ENCODE measurements at regions not wholly inside any gene's neighbourhood (a gene's known extent, or its start where the extent isn't known, plus 50 kb on each side); places are given as distances from the start of the nearest gene placed in this dataset.

GRCh38 chr16:66066404-66066803 is 300.1 kb upstream of the CDH5 start:
- no peak for DNase-seq (ENCODE audit: low read depth in 2 of 3, low spot score in 1 of 3)

- no peak for DNase-seq (ENCODE audit: low read depth in 2 of 3, low spot score in 1 of 3)
Observed at GRCh38 chr16:66065925-66066324, 300.6 kb upstream of the CDH5 start.

DNA sequence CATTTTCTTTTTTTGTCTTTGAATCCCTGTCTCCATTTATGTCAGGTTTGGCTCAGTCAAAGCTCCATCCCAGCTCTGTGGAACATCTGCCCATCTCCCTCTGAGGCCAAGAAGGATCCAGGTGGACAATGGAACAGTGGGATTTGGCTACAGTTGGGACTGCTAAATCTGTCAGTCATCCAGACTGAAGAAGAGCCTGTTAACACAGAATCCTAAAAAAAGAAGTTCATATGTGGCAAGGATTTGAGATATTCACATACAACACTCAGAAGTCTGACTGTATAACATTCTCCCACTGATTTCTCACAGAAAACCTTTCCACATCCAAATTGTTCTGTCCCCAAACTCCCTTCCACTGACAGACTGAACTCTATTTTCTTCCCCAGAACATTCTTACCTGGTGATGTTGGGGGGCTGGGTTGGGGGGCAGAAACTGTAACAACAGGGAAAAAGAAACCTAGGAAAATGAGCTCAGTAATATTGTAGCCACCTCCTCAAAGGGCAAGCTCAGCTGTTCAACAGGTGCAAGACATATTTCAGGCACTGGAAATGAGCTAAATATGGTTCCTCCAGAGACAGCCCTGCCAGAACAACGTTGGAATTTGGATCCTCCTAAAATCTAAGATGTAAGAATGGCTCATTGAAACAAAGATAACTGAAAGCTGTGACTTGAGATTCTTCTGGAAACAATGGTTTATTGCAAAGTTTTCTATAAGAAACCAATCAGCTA is 301.5 kb upstream of the CDH5 start:
- DNase-seq (ENCODE audit: low read depth in 2 of 3, low spot score in 1 of 3), result no peak

- DNase-seq (ENCODE audit: low read depth in 2 of 3, low spot score in 1 of 3), result no peak
Observed at GRCh38 chr16:66058832-66059231, 307.7 kb upstream of the CDH5 start.

DNA sequence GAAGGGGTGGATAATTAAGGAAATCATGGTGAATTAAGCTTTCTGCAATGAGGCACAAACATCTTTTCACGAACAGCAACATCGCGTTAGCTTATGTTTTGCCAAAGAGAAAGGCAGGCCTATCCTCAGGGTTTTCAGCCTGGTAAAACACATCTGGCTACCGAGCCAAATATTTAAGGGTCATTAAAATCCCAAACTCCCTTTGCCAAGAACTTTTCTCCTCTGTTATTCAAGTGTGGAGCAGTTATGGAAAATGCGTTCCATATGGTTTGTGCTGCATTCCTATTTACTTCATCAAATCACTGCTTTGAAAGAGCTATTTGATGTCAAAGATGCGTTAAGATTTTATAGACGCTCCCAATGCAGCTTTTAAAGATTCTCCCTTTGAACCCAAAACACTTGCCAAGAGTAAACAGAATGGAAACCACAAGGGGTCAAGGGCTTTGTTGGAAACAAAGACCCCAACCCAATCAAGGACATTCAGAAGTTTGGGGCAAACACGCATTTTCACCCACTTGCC is 308.3 kb upstream of the CDH5 start:
- no peak for DNase-seq (ENCODE audit: low read depth in 2 of 3, low spot score in 1 of 3)

DNA sequence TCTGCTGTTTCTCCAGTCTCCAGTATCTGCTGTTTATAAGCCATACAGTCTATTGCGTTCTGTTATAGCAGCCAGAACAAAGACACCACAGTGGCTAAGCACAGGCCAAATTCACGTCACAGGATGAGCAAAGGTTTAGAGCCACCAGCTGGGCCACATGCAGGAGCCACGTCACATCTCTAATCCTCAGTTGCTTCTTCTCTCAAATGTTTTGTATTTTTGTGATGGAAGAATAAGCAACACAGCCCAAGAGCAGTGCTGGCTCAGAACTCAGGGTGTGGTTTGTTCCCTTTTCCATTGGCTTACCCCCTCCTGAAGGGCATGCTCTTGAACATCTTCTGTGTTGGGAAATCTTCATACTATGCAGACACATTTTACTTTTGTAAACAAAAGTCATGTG is 309.4 kb upstream of the CDH5 start:
- no peak for DNase-seq (ENCODE audit: low read depth in 2 of 3, low spot score in 1 of 3)

- DNase-seq (ENCODE audit: low read depth in 2 of 3, low spot score in 1 of 3), result no peak
Observed at GRCh38 chr16:66054095-66054494, 312.4 kb upstream of the CDH5 start.

DNA sequence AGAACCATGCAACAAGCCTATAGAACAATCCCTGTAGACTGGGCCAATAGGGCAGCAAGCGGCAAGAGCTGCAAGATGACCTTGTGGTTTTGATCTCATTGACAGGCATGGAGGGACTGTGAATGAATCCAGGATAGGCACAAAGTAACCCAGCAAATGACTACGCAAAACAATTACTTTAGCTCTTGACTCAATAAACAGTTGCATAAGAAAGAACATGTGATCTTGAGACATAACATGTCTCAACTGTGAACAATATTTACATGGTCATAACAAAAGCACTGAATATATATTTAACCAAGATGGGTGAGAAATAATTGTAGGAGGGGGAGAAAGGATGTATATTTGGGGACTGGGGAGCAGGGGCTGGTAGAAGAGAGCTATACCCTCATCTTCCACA is 313.7 kb upstream of the CDH5 start:
- no peak for DNase-seq (ENCODE audit: low read depth in 2 of 3, low spot score in 1 of 3)

DNA sequence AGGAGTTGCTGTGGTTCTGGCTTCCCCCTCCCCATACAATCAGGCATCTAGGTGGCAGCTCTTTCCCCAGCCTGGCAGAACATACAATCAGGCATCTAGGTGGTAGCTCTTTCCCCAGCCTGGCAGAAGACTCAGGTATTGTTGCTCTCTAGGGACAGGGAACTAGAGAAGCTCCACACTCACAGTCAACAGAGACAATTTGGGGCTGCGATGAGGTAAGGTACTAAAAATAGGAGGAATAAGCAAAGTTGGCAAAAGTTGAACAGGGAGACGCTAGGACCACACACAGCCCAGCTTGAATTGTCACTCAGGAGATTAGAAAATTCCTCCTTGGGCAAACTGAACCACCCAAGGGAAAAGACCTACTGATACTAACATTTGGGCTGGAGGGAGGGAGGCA is 315.5 kb upstream of the CDH5 start:
- DNase-seq (ENCODE audit: low read depth in 2 of 3, low spot score in 1 of 3), result no peak

DNA sequence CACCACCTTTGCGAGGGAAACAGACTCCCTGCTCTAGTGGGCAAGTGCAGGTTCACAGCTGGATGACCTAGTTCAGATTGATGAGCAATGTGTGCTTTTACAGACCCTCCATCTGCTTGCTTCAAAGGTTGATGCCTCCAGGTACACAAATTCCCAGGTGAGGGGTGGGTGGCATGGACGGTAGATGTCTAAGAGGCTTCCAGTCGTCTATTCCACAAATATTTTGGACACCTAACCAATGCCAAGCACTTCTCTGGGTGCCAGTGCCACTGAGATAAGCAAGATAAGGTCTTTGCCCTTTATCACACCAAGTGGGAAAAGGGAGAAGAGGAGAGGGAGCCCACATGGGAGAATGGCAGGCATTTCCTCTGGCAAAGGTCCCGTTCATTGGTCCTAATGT is 316.6 kb upstream of the CDH5 start:
- no peak for DNase-seq (ENCODE audit: low read depth in 2 of 3, low spot score in 1 of 3)

DNA sequence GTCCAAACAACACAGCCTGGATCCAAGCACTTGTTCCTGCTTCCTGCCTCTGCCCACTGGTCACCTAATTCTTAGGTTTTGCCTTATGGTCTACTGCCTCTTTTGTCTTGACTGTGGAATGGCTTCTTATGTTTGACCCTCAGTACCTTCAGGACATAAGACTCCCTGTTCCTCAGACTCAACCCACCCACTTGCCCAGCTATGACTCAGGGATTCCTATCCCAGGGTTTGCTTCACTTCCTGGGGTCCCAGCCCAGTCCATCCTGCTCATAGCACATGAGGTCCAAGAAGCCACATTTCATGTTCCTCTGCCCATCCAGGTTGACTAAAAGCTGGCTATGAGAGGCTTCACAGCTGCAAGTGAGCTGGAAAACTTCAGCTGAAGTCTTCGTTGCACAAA is 320.9 kb upstream of the CDH5 start:
- DNase-seq (ENCODE audit: low read depth in 2 of 3, low spot score in 1 of 3), result no peak

DNA sequence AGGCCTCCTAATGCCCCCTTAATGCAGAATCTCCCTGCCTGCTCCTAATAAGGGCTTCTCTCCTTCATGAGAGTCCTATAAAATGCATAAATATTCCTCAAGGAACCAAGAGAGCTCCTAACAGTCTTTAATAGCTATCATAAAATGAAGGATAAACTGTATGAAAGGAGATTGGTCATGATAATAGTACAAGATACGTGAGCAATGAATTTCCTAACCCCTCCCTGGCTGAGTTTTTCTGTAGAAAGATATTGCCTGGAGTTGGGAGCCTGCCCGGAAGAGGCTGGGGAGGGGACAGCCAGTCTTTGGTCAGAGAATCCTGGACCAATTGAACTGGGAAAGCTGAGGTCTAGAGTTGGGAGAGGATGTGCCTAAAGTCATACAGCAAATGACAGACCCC is 321.9 kb upstream of the CDH5 start:
- no peak for DNase-seq (ENCODE audit: low read depth in 2 of 3, low spot score in 1 of 3)

DNA sequence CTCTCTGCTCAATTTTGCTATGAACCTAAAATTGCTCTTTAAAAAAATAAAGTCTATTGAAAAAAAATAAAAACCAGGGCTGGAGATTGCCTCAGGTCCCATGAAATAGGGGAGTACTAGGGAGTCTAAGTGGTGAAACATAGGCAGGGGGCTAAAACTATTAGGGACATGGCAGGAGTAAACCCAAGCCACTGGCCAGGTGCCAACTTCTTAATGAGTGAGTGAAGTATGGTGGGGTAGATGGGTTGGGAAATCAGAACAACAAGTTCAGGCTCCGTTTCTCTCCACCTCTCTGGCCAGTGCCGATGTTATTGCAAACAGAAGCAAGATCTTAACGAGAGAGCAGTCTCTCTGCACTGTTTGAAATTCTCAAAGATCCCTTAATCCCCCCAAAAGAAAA is 322.4 kb upstream of the CDH5 start:
- no peak for DNase-seq (ENCODE audit: low read depth in 2 of 3, low spot score in 1 of 3)

- no peak for DNase-seq (ENCODE audit: low read depth in 2 of 3, low spot score in 1 of 3)
Observed at GRCh38 chr16:66043326-66043725, 323.2 kb upstream of the CDH5 start.

GRCh38 chr16:66042341-66042740 is 324.1 kb upstream of the CDH5 start:
- DNase-seq (ENCODE audit: low read depth in 2 of 3, low spot score in 1 of 3), result no peak

DNA sequence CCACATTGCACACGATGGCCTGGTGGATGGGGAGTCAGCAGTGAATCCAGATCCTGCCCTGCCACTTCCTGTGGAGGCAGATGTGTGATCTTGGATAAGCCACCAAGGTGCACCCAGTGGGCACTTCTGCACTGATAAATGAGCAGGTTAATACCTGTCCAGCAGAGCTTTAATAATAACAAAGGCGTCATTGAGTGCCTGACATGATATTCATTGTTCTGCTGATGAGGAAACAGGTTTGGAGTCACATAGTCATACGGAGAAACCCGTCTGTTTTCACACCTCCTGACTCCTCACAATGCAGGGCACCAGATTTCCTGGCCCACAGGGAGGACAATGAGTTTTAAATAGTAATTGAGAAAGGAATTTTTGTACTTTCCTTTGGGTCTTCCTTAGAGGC is 324.6 kb upstream of the CDH5 start:
- DNase-seq (ENCODE audit: low read depth in 2 of 3, low spot score in 1 of 3), result no peak

- DNase-seq (ENCODE audit: low read depth in 2 of 3, low spot score in 1 of 3), result no peak
Observed at GRCh38 chr16:66039793-66040192, 326.7 kb upstream of the CDH5 start.

DNA sequence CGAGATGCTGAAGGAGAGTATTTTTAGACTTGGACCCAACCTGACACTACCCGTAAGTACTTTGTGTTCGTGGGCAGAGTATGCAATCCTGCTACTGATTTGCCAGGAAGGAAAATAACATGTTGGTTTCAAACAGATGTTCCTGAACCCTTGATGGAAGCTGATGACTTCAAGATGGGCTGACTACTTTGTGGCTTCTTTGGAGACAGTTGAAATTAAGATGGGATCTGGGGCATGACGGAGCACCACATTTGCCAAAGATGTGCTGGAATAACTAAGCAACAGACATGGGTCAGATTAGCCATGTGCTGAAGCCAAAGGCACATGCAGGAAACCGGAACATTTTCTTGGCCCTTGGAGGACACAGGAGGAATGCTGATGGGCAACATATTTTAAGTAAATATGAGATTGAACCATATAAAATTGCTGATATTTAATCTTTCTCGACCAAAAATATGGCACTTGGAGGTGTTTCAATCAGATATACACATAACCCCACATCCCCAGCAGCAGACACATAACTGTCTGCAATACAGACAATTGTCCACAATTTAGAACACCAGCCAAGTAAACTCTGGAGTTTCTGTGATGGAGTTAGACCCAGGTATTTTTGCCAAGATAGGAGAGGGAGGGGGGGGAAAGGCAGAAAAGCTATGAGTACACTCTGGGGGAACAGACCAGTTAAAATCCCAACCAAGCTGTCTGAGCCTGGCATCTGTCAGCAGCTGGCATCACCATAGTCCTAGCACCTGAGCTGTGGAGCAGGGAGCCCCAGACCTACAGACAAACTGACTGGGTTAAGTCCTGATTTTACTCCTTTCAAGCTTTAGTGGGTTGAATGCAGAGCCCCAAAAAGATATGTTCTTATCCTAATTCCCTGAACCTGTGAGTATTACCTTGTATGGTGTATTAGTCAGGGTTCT is 329.4 kb upstream of the CDH5 start:
- DNase-seq (ENCODE audit: low read depth in 2 of 3, low spot score in 1 of 3), result no peak

- no peak for DNase-seq (ENCODE audit: low read depth in 2 of 3, low spot score in 1 of 3)
Observed at GRCh38 chr16:66036184-66036583, 330.3 kb upstream of the CDH5 start.

DNA sequence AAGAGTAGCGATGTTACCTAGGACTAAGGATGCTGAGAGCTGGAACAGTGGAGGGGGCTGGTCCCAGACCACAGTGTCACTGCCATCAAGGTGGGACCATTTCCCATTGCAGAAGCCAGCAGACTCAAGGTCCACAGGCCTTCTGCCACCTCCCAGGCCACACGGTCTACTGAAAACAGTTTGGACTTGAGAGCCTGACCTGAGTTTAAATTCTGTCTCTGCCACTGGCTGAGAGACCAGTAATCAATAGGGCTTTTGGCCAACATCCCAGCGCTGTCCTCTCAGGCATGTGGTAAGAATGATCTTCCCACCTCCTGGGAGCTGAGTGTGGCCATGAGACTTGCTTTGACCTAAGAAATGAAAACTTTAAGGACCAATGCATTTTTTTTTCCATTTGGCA is 331.4 kb upstream of the CDH5 start:
- no peak for DNase-seq (ENCODE audit: low read depth in 2 of 3, low spot score in 1 of 3)

DNA sequence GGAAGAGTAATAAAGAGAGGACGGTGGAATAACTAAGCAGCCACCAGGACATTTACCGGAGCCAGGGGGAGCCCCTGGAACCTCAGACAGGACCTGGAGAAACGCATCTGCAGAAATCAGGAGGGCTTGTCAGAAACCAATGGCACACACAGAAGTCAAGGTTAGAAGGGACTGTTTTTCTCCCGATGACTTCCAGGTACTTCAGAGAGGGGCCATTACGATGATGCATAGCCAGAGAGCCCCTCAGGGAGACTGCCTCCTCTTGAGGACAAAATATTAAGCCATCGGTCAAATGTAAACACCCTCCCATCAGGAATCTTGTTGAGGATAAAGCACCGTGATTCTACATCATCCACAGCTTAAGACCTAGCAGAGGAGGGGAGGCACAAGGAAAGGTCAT is 333.6 kb upstream of the CDH5 start:
- no peak for DNase-seq (ENCODE audit: low read depth in 2 of 3, low spot score in 1 of 3)

GRCh38 chr16:66030036-66030435 is 336.5 kb upstream of the CDH5 start:
- DNase-seq (ENCODE audit: low read depth in 2 of 3, low spot score in 1 of 3), result no peak
